HUDEP-2 (cell line): ENCODE measurements at regions not wholly inside any gene's neighbourhood (a gene's known extent, or its start where the extent isn't known, plus 50 kb on each side); places are given as distances from the start of the nearest gene placed in this dataset.

ENCODE experiments used
- DNase-seq, 76 experiments: peaks; one replicate each; lab custom pipeline; 2025; ENCODE audit not compliant: unreplicated experiment in 76 of 76; lab: John Stamatoyannopoulos, UW

DNA sequence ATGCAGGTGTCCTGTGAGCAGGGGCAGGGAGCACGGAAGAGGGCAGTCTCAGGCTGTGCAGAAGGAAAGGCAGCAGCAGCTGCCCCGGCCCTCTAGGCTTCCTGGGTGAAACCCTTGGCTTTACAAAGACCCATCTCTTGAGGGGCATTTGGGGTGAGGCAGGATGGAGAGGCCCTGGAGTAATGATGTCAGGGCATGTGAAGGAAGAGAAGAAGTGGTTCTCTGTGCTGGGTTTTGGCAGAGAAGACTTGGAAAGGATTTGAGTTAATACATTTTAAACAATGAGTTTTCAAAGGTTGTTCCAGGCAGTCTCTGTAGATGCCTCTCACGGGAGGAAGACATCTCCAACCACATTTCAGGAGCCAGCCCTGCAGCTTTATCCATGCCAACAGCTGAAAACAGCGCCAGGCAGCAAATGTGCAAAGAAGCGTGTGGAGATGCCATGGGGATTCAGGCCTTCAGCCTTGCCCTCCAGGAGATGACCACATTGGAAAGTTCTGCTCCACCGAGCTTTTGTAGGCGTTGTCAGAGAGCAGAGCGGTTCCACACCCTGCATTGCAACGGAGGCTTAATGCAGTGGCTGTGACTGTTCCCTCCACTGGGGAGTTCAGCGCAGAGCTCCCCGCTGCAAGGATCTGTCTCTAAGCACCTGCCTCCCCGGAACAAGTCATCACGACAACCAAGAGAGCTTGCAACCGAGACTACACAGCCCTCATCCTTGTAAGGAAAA, 322.8 kb downstream of the UQCRFS1 start:
- DNase-seq = no peak

DNA sequence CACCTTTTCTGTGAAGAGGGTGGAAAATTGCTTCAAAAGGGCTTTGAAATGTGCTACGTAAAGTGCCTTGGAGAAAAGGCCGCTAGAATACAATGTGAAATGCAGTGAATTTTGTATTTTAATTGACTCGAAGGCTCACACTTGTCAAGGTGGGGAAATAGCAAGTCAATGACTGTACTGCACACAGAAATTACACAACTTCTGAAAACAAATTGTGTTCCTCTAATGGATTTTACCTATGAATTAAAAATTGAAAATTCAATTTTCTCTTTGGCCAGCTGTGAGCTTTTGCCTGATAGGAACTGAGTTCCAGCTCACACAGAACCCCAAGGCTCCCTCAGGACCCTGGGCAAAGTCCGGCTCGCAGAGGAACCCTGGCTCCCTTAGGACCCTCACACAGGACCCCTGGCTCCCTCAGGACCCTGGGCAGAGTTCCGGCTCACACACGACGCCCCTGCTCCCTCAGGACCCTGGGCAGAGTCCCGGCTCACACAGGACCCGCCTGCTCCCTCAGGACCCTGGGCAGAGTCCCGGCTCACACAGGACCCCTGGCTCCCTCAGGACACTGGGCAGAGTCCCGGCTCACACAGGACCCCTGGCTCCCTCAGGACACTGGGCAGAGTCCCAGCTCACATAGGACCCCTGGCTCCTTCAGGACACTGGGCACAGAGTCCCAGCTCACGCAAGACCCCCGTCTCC, 324.9 kb downstream of the UQCRFS1 start:
- DNase-seq = no peak

DNA sequence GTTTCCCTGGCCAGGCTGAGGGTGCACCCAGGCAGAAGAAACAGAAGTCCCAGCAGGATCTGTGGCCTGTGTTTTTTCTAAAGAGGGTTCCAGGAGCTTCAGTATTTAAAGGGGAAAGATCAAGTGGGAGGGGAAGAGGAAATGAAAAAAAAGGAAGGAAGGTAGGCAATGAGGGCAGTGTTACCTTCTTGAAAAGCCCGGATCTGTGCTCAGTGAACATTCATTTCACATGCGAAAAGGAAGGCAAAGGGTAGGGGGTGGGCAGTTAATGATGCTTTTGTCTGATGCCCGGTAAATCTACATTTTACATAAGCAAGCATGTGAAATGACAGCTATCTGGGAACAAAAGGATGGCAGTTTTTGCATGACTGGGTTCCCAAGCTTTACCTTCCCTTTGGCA, 326.2 kb downstream of the UQCRFS1 start:
- DNase-seq = no peak

DNA sequence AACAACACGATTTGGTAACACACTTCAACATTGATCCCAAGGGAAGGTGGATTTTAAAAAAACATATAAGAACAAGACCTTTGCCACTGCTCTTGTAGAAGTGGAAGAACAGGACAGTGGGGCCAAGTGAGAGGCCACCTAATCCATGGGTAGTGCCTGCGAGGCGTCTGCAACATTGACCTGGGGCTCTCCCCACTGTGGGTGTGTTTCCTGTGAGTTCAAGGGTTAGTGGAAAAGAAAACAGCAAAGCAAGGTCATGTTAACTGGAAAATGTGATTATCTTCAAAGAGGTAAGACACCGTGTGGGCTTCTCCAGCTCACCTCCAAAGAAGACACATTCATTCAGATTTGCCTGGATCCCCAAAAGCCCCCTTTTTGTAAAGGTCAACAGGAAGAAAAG, 327.0 kb downstream of the UQCRFS1 start:
- DNase-seq = no peak

DNA sequence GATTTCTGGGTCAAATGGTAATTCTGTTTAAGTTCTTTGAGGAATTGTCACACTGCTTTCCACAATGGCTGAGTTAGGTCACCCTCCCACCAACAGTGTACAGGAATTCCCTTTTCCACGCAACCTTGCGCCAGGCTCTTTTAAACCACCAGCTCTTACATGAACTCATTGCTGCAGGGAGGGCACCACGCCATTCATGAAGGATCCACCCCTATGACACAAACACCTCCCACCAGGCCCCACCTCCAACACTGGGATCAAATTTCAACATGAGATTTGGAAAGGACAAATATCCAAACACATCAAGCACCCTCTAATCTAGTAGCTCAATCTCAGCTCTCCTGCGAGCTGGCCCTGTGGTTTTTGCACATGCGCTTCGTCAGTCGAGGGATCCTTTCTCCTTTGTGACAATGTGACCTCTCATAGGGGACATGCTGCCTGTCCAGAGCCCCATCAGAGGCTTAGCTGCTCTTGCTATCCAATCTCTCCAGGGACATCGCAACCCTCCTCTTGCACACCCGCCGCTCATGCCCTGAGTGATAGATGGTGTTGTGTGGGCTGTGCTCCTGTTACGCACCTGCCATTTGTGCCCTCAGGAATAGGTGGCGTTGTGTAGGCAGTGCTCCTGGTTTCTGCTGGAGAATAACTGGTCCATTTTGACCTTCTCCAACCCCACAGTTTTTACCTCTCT, 328.0 kb downstream of the UQCRFS1 start:
- DNase-seq = no peak

DNA sequence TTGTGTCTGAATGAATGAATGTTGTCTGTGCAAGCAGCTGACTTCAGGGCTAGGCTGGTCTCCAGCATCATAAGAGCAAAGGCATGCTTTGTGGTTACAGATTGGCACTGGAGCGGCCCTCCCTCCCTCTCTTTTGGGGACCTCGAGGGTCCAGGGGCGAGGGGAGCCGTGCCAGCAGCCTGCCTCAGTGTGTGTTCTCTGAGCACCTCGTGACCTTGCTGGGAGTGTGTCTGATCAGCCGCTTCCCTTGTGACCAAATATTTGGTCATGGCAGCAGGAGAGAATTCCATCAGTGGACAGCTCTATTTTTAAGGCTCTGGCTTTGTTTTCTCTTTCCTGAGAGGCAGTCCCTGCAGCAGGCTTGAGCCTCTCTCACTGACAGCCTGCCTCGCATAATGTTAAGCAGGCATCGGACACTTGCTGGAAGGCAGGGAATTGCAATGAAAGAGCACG, 329.7 kb downstream of the UQCRFS1 start:
- no peak for DNase-seq

DNA sequence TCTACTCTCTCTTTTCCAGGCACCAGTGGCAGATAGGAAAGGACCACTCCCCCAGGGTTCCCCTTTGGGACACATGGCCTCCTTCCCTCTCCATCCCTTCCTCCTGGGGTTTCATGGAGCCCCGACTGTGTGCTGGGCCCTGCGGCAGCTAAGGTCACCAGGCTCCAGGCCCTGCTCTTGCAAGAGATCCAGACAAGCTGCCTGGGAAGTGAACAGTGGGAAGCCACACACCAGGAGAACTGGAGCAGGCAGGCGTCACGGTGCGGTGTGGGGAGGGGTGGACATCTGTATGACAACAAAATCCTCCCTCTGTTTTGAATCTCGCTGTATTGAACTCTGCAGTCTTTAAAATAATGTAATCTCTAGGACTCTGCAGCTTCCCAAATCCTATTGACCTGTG, 330.1 kb downstream of the UQCRFS1 start:
- DNase-seq = no peak

DNA sequence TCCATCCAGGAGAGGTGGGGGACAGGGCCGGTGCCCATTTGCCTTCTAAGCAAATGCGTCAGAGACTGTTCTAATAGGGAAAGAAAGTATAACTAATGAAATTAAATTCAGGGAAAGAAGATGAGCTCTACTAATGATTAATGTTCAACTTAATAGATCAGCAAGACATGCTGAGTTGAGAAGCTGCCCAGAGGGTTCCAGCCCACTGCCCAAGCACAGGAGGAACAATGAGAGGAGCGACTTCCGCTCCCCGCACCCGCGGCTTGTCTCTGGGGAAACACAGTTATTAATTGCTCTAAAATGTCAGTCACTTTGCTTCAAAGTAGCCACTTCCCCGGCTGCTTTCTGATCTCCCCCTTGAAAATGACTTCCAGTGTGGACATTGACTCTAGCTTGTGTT, 331.3 kb downstream of the UQCRFS1 start:
- DNase-seq = no peak

DNA sequence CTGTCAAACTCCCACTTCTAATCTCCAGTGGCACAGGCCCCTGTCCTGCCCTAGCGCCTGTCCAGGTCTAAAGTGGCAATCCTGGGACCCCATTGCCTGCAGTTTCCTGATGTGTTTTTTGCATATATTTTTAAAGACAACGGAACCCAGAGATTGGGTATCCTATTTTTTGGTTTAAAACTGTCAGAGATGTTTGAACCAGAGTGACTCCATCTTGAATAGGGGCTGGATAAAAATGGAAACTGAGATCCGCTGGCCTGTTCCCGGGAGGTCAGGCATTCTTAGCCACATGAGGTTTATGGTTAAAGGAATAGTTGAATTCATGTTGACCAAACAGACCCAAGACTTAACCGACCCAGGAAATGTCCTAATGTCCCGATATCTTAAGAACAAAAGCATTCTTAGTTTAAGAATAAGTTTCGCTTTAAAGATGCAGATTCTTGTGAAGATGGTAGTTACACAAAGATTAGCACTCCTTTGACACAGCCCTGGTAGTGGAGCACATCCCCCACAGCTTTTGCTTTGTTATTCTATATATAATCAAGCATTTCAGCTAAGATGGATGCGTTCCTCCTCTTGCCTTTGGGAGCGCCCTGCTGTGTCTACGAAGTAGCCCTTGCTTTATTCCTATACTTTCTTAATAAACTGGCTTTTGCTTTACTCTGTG, 332.1 kb downstream of the UQCRFS1 start:
- DNase-seq = no peak

DNA sequence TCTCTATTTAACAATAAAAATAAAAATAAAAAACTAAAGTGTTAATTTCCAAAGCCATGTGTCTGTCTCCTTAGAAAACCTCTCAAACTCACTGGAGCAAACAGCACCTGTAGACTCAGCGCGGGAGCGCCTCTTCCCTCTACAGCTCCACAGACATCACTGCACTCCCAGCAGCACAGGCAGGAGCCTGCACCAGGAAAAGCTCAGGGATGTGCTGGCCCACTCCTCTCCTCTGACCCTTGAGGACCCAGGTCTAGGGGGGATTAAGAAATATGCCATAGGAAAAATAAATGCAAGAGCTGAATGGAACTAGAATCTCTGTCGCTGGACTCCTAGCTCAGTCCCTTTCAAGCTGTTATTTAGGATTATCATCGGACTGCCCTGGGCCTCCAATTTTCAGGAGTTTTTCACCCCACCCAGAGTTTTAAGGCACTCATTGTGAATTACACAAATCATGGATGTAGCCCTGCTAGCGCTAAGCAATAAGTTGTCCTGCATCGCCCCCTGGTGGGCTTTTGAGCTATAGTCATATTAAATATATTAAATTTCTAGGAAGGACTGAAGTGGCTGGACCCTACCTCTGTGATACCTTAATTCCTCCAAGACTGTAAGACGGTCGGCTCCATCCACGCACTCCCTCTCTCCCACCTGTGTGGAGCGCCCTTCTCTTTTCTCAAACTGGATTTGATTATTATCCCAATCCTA, 333.9 kb downstream of the UQCRFS1 start:
- peak in 55 of 76 experiments; percentile 10 to 65 (median 34) for DNase-seq

DNA sequence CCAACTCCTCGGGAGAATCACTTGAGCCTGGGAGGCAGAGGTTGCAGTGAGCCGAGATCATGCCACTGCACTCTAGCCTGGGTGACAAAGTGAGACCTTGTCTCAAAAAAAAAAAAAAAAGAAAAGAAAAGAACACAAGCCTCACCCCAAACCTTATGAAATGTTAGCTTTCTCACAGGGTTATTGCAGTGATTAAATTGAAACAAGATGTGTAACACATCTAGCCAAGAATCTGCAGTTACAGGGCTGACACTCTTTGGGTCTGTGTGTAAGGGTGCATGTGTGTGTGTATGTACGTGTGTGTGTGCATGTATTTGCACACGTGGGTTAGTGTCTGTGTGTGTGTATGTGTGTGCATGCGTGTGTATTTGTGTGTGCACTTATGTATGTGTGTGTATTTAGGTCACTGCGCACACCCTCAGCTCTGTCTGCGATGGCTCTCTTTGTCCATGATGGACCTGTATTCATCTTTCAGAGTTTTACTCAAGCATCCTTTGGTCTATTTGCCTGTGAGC, 336.3 kb downstream of the UQCRFS1 start:
- DNase-seq = no peak

DNA sequence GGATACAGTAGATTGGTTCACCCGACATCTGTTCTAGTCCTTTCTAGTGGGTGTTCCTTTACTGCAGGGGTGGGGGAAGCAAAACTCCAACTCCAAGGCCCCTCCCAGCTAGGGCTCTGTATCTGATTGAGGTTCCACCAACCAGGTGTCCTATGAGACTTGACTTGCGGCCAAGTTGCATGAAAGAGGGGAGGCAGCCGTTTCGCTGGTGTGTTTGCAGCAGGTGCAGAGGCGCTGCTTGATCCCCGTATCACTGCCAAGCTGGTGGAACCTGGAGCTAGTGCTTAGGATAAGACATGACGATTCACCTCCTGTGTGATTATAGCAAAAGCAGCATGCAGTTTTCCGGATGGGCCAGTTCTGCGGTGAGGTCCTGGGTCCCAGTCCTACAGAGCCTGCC, 338.2 kb downstream of the UQCRFS1 start:
- DNase-seq = no peak

DNA sequence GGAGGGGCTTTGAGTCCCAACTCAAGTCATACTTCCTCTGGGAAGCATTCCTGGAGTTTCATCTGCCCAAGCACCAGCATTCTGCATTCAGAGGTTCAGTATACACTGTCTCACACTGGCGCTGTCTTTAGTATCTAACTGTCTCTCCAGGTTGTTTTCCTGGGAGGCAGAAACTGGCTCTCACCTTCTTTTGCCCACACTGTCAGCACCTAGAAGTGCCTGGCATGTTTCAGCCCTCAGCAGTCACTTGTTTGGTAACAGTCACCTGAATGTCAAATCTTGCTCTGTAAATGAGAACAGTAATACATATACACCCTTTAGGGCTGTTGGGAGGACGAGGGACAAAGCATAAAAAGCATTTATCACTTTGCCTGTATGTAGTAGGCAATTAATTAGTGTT, 339.6 kb downstream of the UQCRFS1 start:
- DNase-seq = no peak

DNA sequence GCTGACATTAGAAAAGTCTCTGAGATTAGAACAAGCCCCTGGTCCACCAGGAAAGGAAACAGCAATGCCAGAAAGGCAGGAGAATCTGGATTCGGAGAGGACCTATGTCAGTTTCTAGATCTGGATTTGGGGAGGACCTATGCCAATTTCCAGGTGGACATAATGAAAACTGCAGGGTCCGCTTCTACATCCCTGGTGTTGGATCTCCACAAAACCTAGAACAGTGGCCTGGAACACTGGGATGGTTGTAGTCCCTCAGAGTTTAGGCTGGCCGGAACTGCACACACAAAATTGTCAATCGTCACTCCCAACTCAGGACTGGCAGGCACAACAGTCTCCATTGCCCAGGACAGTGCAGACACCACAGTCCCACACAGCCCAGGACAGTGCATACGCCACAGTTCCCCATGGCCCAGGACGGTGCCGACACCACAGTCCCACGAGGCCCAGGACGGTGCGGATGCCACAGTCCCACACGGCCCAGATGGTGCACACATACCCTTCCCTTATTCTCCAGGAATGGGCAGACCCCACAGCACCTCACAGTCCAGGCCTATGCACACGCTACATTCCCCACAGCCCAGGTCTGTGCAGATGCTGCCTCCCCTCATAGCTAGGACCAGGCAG, 341.7 kb downstream of the UQCRFS1 start:
- DNase-seq = no peak

DNA sequence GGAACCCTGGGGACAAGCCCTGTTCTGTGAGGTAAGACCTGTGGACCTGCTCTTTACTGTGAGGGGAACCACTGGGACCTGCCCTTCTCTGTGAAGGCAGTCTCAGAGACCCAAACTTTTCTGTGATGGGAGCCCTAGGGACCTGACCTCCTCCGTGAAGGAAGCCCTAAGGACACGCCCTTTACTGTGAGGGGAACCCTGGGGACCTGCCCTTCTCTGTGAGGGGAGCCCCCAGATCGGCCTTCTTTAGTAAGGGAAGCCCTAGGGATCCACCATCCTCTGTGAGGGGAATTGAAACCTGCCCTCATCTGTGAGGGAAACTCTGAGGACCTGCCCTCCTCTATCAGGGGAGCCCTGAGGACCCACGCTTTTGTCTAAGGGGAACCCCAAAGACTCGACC, 343.5 kb downstream of the UQCRFS1 start:
- DNase-seq = no peak

DNA sequence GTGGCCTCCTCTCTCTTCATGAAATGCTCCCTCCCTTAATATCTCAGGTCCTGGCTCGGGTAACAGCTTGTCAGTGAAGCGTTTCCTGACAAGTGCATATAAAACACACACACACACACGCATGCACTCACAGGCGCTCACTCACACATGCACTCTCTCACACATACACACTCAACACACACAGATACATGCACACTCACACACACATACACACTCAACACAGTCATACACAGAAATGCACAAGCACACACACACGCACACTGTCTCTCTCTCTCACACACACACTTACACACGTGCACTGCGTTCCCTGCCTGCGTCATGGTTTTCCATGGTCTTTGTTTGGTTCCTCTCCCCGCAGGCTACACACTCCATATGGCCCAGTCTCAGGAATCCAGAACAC, 344.1 kb downstream of the UQCRFS1 start:
- DNase-seq = no peak

DNA sequence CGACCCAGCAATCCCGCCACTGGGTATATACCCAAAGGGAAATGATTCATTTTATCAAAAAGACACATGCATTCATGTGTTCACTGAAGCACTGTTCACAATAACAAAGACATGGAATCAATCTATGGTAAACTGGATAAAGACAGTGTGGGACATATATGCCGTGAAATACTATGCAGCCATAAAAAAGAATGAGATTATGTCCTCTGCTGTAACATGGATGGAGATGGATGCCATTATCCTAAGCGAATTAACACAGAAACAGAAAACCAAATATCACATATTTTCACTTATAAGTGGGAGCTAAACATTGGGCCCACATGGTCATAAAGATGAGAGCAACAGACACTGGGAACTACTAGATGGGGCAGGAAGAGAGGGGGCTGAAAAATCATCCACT, 345.0 kb downstream of the UQCRFS1 start:
- DNase-seq = no peak

DNA sequence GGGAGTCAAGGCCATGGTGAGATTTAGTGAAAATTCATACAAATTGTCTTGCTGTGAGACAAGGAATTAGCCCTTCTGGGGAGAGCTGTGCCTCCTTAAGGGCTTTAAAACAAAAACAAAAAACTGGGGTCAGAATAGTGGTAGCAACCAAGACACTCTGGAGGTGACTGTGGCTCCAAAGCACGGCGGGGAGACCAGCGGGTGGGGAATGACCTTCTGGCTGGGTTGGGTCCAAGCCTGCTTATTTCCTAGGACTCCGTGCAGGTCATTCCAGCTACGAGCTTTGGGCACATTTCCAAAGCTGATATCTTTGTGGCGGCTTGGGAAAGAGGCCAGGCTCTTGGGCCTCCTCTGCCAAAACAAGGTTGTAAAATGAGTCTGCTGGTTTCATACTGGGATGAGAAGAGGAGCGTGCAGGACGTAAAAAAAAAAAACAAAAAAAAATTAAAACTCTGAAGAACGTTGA, 348.3 kb downstream of the UQCRFS1 start:
- no peak for DNase-seq

DNA sequence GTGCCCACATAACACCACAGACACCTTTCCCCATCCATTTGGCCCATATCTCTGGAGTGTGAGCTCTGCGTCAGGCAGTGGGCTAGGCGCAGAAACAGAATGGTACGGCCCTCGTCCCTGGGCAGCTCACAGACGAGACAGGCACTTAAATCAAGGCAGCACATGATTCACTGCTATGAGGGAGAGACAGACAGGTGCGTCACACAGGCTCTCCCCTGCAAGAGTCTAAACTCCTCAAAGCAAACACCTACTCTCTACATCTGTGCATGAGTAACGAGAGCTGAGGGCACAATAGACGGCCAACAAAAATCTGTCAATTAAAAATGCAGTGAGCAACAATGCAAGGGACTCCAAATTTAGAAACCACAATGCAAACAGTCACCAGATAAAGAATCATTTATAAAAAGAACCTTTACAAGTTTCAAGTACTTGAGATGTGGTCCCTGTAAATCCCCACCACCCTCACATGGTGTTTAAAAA, 348.9 kb downstream of the UQCRFS1 start:
- no peak for DNase-seq

DNA sequence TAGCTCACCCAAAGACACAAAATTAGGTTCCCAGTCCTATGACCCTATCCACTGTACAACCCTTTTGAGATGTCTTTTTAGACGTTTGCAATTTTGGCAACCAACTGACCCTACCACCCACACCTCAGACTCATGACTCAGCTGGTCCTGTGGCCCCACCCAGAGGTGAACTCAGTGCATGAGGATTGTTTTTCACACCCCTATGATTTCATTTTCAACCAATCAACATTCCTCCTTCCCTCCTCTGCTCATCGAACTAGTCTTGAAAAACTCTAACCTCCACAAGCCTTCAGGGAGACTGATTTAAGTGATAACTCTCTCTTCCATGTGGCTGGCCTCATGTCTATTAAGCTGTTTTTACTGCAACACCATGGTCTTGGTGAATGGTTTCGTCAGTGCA, 350.7 kb downstream of the UQCRFS1 start:
- no peak for DNase-seq
